Smooth muscle cell (in vitro differentiated cells): ENCODE measurements at regions not wholly inside any gene's neighbourhood (a gene's known extent, or its start where the extent isn't known, plus 50 kb on each side); places are given as distances from the start of the nearest gene placed in this dataset.
A peak's percentile ranks its signal among the peaks of the same experiment; 100 is the strongest.

Source experiments
- DNase-seq: peaks from one replicate; lab custom pipeline; 2025; ENCODE audit not compliant: unreplicated experiment; lab: John Stamatoyannopoulos, UW
- H2AFZ ChIP-seq: fragments of 200-600 bp; sonication (generic); 2 replicates; pipeline ENCODE4 v1.6.0; 2016; ENCODE audit warnings: antibody characterized with exemption, low read depth, mild to moderate bottlenecking
- H3F3A ChIP-seq: fragments of 200-600 bp; sonication (generic); 2 replicates; pipeline ENCODE4 v1.6.0; 2017; ENCODE audit warnings: antibody characterized with exemption, low read depth
- H3K27ac ChIP-seq: fragments of 200-600 bp; sonication (generic); 2 replicates; pipeline ENCODE4 v1.5.1; 2016; ENCODE audit warnings: low read depth, mild to moderate bottlenecking
- H3K27me3 ChIP-seq: fragments of 200-600 bp; sonication (generic); 2 replicates; pipeline ENCODE4 v1.6.1; 2016; ENCODE audit warnings: low read depth, mild to moderate bottlenecking
- H3K36me3 ChIP-seq: fragments of 200-600 bp; sonication (generic); 2 replicates; pipeline ENCODE4 v1.5.1; 2016; ENCODE audit warnings: low read depth
- H3K4me1 ChIP-seq: fragments of 200-600 bp; sonication (generic); 2 replicates; pipeline ENCODE4 v1.5.1; 2016; ENCODE audit warnings: low read depth
- H3K4me2 ChIP-seq: fragments of 200-600 bp; sonication (generic); 2 replicates; pipeline ENCODE4 v1.6.0; 2016; ENCODE audit warnings: mild to moderate bottlenecking
- H3K4me3 ChIP-seq: fragments of 200-600 bp; sonication (generic); 2 replicates; pipeline ENCODE4 v1.5.1; 2016; ENCODE audit warnings: mild to moderate bottlenecking
- H3K79me2 ChIP-seq: fragments of 200-600 bp; sonication (generic); 2 replicates; pipeline ENCODE4 v1.6.0; 2016; ENCODE audit warnings: low read depth, mild to moderate bottlenecking
- H3K9ac ChIP-seq: fragments of 200-600 bp; sonication (generic); 2 replicates; pipeline ENCODE4 v1.6.0; 2016; ENCODE audit warnings: low read depth
- H3K9me3 ChIP-seq: fragments of 200-600 bp; sonication (generic); replicated peaks from 2 replicates; pipeline ENCODE4 v1.5.1; 2016; ENCODE audit warnings: low read depth
- H4K20me1 ChIP-seq: fragments of 200-600 bp; sonication (generic); 2 replicates; pipeline ENCODE4 v1.6.0; 2016; ENCODE audit warnings: low read depth
- CTCF ChIP-seq: fragments of 200-600 bp; sonication (generic); IDR thresholded peaks from 2 replicates; pipeline ENCODE4 v1.5.1; 2017; ENCODE audit warnings: borderline replicate concordance, mild to moderate bottlenecking, antibody characterized with exemption; ENCODE audit not compliant: insufficient read depth, poor library complexity, severe bottlenecking

DNA sequence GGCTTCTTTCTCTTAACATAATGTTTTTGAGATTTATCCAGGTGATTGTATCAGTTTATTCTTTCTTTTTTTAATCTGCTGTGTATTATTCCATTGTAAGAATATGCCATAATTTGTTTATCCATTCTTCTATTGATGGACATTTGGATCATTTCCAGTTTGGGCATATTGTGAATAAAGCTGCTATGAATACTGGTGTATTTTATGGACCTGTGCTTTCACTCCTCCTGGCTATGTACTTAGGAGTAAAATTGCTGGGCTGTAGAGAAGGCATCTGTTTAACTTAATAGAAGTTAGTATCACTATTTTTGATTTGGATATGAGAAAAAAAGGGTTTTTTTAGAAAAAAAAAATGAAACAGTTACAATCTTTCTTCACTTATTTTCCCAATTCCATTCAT, 50.0 kb upstream of the FAM9C start:
- Histone ChIP-seq H3K27me3 (no peaks in the 10 kb centered on the region), H3K79me2 (no peaks in the 10 kb centered on the region), H4K20me1 (no peaks in the 10 kb centered on the region), H3K9me3 (no peaks in the 10 kb centered on the region), H3K4me1 (peaks cover 24% of the 10 kb centered on the region), H3K36me3 (no peaks in the 10 kb centered on the region), H3K9ac (no peak overlapping the region), H3K27ac (peak overlapping the region; percentile 86), H3K4me2 (peak overlapping the region; percentile 75), H3K4me3 (no peak overlapping the region), H2AFZ (peak overlapping the region; percentile 15), H3F3A (peaks cover 15% of the 10 kb centered on the region)
- DNase-seq, result no peak
- no peak for TF ChIP-seq CTCF
